ENCODE measurements at regions not wholly inside any gene's neighbourhood (a gene's known extent, or its start where the extent isn't known, plus 50 kb on each side); places are given as distances from the start of the nearest gene placed in this dataset.

GRCh38 chr5:51162245-51162644 is 221.0 kb upstream of the ISL1 start:
- TF ChIP-seq CTCF (IDR thresholded peaks at IDR 0.05; ENCODE audit: poor library complexity) (no peak), EZH2phosphoT487 (IDR thresholded peaks at IDR 0.05; ENCODE audit: low read depth, severe bottlenecking, unreplicated experiment) (no peak), EZH2 (IDR thresholded peaks at IDR 0.05; ENCODE audit: borderline replicate concordance) (no peak)

Measured in hepatocyte (in vitro differentiated cells).